Uterus (tissue), 2 donors: ENCODE measurements at regions not wholly inside any gene's neighbourhood (a gene's known extent, or its start where the extent isn't known, plus 50 kb on each side); places are given as distances from the start of the nearest gene placed in this dataset.

Source experiments
- POLR2A ChIP-seq, 2 donors: fragments of 450-650 bp; IDR thresholded peaks; one replicate each; pipeline ENCODE4 v1.6.1; 2016; ENCODE audit warnings: antibody characterized with exemption in 2 of 2, mild to moderate bottlenecking in 1 of 2, moderate library complexity in 1 of 2
- TF ChIP-seq, protein P1 (sequence below), 4 experiments: fragments of 200-600 bp in 2 of 4; fragments of 450-650 bp in 2 of 4; sonication (generic) in 2 of 4; IDR thresholded peaks; one replicate each; pipeline ENCODE4 v1.5.1; 2016 to 2019; ENCODE audit warnings: antibody characterized with exemption in 4 of 4, mild to moderate bottlenecking in 2 of 4, moderate library complexity in 1 of 4

DNA sequence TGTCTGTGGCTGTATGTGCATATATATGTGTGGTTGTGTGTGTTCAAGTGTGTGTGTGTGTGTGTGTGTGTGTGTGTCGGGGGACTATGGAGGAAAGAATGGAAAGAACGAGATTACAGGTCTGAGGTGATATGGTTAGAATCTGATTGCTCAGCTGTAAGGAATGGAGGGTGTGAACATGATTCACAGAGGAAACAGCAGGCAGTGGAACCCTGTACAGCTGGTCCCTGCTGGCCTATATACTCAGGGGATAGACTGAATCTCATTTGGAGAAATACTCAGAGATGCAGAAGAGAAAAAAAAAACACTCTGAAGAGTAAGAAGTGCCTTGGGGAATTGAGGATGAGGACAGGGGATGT is 180.1 kb upstream of the ESRRG start:
- TF ChIP-seq, protein P1, sequence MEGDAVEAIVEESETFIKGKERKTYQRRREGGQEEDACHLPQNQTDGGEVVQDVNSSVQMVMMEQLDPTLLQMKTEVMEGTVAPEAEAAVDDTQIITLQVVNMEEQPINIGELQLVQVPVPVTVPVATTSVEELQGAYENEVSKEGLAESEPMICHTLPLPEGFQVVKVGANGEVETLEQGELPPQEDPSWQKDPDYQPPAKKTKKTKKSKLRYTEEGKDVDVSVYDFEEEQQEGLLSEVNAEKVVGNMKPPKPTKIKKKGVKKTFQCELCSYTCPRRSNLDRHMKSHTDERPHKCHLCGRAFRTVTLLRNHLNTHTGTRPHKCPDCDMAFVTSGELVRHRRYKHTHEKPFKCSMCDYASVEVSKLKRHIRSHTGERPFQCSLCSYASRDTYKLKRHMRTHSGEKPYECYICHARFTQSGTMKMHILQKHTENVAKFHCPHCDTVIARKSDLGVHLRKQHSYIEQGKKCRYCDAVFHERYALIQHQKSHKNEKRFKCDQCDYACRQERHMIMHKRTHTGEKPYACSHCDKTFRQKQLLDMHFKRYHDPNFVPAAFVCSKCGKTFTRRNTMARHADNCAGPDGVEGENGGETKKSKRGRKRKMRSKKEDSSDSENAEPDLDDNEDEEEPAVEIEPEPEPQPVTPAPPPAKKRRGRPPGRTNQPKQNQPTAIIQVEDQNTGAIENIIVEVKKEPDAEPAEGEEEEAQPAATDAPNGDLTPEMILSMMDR (IDR thresholded peaks at IDR 0.05) = no peak
- no peak for TF ChIP-seq POLR2A (IDR thresholded peaks at IDR 0.05)
